DOHH2 (cell line): ENCODE measurements at regions not wholly inside any gene's neighbourhood (a gene's known extent, or its start where the extent isn't known, plus 50 kb on each side); places are given as distances from the start of the nearest gene placed in this dataset.

ENCODE experiments used
- H3F3A ChIP-seq: fragments of 200-600 bp; sonication (generic), shearing (Covaris generic); 2 replicates; pipeline ENCODE4 v1.6.0; 2016; ENCODE audit warnings: antibody characterized with exemption, mild to moderate bottlenecking; ENCODE audit not compliant: control insufficient read depth, insufficient read depth
- H3K27ac ChIP-seq: fragments of 200-600 bp; sonication (generic); 2 replicates; pipeline ENCODE4 v1.5.1; 2014; ENCODE audit warnings: low read depth, mild to moderate bottlenecking, low read length, moderate library complexity
- H3K27me3 ChIP-seq: fragments of 200-600 bp; sonication (generic); 2 replicates; pipeline ENCODE4 v1.6.1; 2014; ENCODE audit warnings: mild to moderate bottlenecking, low read length, mixed read lengths; ENCODE audit not compliant: control insufficient read depth
- H3K36me3 ChIP-seq: fragments of 200-600 bp; sonication (generic); 2 replicates; pipeline ENCODE4 v1.6.1; 2014; ENCODE audit warnings: mild to moderate bottlenecking, low read length, moderate library complexity, mixed read lengths; ENCODE audit not compliant: control insufficient read depth
- H3K4me1 ChIP-seq: fragments of 200-600 bp; sonication (generic); 2 replicates; pipeline ENCODE4 v1.6.1; 2014; ENCODE audit warnings: mild to moderate bottlenecking, low read length, mixed read lengths; ENCODE audit not compliant: control insufficient read depth
- H3K4me2 ChIP-seq: fragments of 200-600 bp; sonication (generic); 2 replicates; pipeline ENCODE4 v1.6.0; 2014; ENCODE audit warnings: mild to moderate bottlenecking, low read length, moderate library complexity
- H3K4me3 ChIP-seq: fragments of 200-600 bp; sonication (generic); 2 replicates; pipeline ENCODE4 v1.5.1; 2014; ENCODE audit warnings: mild to moderate bottlenecking, low read length, mixed read lengths
- H3K79me2 ChIP-seq: fragments of 200-600 bp; sonication (generic); 2 replicates; pipeline ENCODE4 v1.6.1; 2014; ENCODE audit warnings: mild to moderate bottlenecking, low read length, mixed read lengths; ENCODE audit not compliant: control insufficient read depth
- H3K9me2 ChIP-seq: fragments of 200-600 bp; sonication (generic); replicated peaks from 2 replicates; pipeline ENCODE4 v1.6.1; 2014; ENCODE audit warnings: mild to moderate bottlenecking, low read length, mixed read lengths; ENCODE audit not compliant: control insufficient read depth
- H3K9me3 ChIP-seq: fragments of 200-600 bp; sonication (generic); 2 replicates; pipeline ENCODE4 v1.6.1; 2014; ENCODE audit warnings: antibody characterized with exemption, low read length, mixed read lengths; ENCODE audit not compliant: control insufficient read depth, insufficient read depth
- H4K20me1 ChIP-seq: fragments of 200-600 bp; sonication (generic); 2 replicates; pipeline ENCODE4 v1.6.0; 2014; ENCODE audit warnings: low read depth, mild to moderate bottlenecking, antibody characterized with exemption, low read length, moderate library complexity; ENCODE audit not compliant: control insufficient read depth, insufficient read depth
- EZH2phosphoT487 ChIP-seq: fragments of 200-600 bp; sonication (generic); IDR thresholded peaks from 2 replicates; pipeline ENCODE4 v1.6.1; 2017; ENCODE audit warnings: borderline replicate concordance, mild to moderate bottlenecking, antibody characterized with exemption, low read length, moderate library complexity, mixed read lengths
- TF ChIP-seq, protein P1 (sequence below): fragments of 200-600 bp; sonication (generic); IDR thresholded peaks from one replicate; pipeline ENCODE4 v1.5.1; 2014; ENCODE audit warnings: antibody characterized with exemption, mild to moderate bottlenecking, low read depth, low read length; ENCODE audit not compliant: poor library complexity, severe bottlenecking

DNA sequence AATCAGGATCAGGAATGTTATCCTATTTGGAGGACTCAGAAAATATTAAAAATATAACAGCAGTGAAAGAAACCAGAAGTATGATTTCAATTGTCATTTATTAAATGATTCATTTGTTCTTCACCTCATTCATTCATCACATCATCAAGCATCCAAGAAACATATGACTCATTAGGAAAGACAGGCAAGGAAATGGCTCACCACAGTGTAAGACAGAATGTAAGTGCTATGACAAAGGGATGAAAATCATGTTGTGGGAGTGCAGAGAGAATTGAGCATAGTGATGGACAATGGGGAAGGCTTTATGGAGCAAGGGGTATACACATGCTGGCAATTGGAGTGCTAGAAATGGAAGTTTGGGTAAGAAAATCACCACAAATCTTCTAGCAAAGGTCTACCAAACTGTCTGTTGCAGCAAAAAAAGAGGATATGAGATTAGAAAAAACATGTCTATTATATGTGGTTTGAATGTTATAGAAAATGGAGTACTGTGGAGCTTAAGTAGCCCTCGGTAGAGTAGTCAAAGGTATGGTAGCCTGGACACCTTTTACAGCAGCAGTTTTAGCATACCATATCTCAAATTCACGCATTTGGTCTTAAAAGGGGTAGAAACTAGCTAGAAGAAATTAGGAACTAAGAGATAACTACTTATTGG is 111.1 kb upstream of the GPR149 start:
- H3K4me2 ChIP-seq, result no peak overlapping the region
- H3K9me3 ChIP-seq, result no peaks in the 10 kb centered on the region
- H3K27ac ChIP-seq, result no peak overlapping the region
- no peaks in the 10 kb centered on the region for H3F3A ChIP-seq
- no peaks in the 10 kb centered on the region for H3K4me1 ChIP-seq
- no peak overlapping the region for H3K4me3 ChIP-seq
- no peaks in the 10 kb centered on the region for H3K27me3 ChIP-seq
- no peak for TF ChIP-seq EZH2phosphoT487
- TF ChIP-seq, protein P1, sequence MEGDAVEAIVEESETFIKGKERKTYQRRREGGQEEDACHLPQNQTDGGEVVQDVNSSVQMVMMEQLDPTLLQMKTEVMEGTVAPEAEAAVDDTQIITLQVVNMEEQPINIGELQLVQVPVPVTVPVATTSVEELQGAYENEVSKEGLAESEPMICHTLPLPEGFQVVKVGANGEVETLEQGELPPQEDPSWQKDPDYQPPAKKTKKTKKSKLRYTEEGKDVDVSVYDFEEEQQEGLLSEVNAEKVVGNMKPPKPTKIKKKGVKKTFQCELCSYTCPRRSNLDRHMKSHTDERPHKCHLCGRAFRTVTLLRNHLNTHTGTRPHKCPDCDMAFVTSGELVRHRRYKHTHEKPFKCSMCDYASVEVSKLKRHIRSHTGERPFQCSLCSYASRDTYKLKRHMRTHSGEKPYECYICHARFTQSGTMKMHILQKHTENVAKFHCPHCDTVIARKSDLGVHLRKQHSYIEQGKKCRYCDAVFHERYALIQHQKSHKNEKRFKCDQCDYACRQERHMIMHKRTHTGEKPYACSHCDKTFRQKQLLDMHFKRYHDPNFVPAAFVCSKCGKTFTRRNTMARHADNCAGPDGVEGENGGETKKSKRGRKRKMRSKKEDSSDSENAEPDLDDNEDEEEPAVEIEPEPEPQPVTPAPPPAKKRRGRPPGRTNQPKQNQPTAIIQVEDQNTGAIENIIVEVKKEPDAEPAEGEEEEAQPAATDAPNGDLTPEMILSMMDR, result no peak
- no peaks in the 10 kb centered on the region for H3K9me2 ChIP-seq
- H3K36me3 ChIP-seq, result no peaks in the 10 kb centered on the region
- no peaks in the 10 kb centered on the region for H4K20me1 ChIP-seq
- no peaks in the 10 kb centered on the region for H3K79me2 ChIP-seq

DNA sequence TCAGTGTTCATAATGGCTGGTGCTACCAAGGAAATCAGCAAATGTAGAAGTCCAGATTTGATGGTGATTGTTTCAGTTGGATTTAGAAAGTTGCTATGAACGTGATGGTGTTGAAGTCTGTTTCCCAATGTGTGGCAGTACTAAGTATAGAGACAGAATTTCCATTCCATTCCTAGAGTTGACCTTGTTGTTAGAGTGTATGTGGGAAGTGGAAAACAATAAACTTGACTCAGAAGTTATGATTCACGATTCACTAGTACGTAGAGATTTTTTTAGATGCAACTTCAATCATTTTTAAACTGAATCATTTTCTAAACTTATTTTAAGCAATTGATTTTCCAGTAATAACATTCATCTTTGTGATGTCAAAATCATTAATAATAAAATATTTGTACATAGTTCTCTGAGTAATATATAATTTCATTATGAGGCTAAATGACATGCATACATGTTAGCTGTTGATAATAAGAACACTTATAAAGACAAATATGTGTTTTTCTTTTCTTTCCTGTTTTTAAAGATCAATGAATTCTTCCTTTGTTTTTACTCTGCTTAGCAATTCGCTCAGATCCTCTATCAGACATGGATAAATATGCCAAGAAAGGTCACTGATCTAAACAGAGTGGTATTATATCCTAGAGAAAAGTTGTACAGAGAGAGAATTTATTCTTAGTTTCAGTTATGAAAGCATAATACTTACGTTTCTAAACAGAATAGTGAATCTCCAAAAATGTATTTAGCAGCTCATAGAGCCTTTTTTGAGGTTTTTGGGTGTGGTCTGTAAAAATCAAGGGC is 108.8 kb upstream of the GPR149 start:
- Histone ChIP-seq H3K4me3 (no peak overlapping the region), H3K9me2 (no peaks in the 10 kb centered on the region), H3K36me3 (no peaks in the 10 kb centered on the region), H3K27ac (no peak overlapping the region), H3K4me1 (no peaks in the 10 kb centered on the region), H3F3A (no peaks in the 10 kb centered on the region), H3K79me2 (no peaks in the 10 kb centered on the region), H4K20me1 (no peaks in the 10 kb centered on the region), H3K27me3 (no peaks in the 10 kb centered on the region), H3K4me2 (no peak overlapping the region), H3K9me3 (no peaks in the 10 kb centered on the region)
- TF ChIP-seq, protein P1, result no peak
- TF ChIP-seq EZH2phosphoT487, result no peak

DNA sequence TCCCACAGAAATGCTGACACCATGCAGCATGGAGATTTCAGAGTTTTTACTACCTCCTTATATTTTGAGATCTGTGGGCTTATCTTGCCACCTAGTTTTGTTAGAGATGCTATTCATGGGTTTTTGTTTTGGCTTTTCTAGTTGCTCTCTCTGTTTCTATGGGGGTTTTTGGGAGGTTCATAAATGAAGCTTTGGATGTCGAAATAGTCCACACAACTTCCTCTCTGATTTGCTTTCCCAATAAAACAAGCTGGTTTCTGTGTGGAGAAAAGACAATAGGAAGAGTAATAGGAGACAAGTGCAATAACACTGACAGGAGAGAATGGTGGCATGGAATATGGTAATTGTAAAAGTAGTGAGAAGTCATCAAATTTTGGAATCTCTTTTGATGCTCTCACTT is 106.8 kb upstream of the GPR149 start:
- H4K20me1 ChIP-seq, result no peaks in the 10 kb centered on the region
- no peaks in the 10 kb centered on the region for H3F3A ChIP-seq
- H3K27me3 ChIP-seq, result no peaks in the 10 kb centered on the region
- H3K9me3 ChIP-seq, result no peaks in the 10 kb centered on the region
- H3K36me3 ChIP-seq, result no peaks in the 10 kb centered on the region
- H3K4me3 ChIP-seq, result no peak overlapping the region
- H3K4me1 ChIP-seq, result no peaks in the 10 kb centered on the region
- H3K79me2 ChIP-seq, result no peaks in the 10 kb centered on the region
- no peak overlapping the region for H3K4me2 ChIP-seq
- no peak overlapping the region for H3K27ac ChIP-seq
- H3K9me2 ChIP-seq, result no peaks in the 10 kb centered on the region
- TF ChIP-seq, protein P1, result no peak
- TF ChIP-seq EZH2phosphoT487, result no peak
